ELR (cell line): ENCODE measurements at regions not wholly inside any gene's neighbourhood (a gene's known extent, or its start where the extent isn't known, plus 50 kb on each side); places are given as distances from the start of the nearest gene placed in this dataset.

Experiments
- DNase-seq: peaks from one replicate; pipeline ENCODE4 v3.0.0-alpha.2; 2015; ENCODE audit warnings: low read depth

- no peak for DNase-seq
These were observed 1532.3 kb downstream of the KCNT2 start for GRCh38 chr1:195075973-195076372.

DNA sequence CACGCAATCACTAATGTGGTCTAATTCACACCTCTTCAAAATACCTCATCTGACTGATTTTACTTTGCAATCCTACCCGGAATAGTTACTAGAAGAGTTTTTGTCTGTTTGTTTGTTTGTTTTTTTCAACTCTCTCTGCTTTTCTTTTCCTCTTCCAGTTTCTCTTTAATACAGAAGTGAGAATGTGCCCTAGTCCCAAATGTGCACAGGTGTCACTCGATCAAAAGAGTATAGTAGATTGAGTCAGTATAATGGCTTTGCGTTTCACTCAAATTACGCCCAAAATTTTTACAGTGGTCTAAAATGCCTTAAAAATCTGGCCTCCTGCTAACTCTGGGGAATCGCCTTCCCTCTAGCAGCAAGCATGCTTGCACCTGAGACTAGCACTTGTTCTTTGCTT, 1536.8 kb downstream of the KCNT2 start:
- no peak for DNase-seq

GRCh38 chr1:195065437-195065836, 1542.8 kb downstream of the KCNT2 start:
- DNase-seq, result no peak

DNA sequence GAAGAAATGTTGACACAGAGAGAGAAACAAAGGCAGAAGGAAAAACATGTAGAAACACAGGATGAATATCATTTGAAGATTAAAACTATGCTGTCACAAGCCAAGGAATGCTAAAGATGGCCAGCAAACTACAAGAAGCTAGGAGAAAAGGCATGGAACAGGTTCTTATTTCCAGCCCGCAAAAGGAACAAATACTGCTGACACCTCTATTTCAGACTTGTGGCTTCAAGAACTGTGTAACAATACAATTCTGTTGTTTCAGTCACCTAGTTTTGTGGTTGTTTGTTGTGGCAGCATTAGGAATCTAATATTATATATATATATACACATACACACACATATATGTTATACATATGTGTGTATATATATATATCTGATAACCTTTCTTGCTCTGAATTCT, 1543.9 kb downstream of the KCNT2 start:
- DNase-seq, result no peak

DNA sequence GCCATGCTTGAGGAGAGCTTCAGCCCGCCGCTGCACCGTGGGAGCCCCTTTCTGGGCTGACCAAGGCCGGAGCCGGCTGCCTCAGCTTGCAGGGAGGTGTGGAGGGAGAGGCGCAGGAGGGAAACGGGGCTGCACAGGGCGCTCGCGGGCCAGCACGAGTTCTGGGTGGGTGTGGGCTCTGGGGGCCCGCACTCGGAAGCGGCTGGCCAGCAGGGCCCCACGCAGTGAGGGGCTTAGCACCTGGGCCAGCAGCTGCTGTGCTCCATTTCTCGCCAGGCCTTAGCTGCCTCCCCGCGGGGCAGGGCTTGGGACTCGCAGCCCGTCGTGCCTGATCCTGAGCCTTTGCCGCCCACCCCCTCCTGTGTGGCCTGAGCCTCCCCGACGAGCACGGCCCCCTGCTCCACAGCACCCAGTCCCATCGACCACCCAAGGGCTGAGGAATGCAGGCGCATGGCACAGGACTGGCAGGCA, 1554.0 kb downstream of the KCNT2 start:
- no peak for DNase-seq

GRCh38 chr1:195053478-195053877, 1554.8 kb downstream of the KCNT2 start:
- DNase-seq, result peak; percentile 25

GRCh38 chr1:195047772-195048171, 1560.5 kb downstream of the KCNT2 start:
- no peak for DNase-seq

DNA sequence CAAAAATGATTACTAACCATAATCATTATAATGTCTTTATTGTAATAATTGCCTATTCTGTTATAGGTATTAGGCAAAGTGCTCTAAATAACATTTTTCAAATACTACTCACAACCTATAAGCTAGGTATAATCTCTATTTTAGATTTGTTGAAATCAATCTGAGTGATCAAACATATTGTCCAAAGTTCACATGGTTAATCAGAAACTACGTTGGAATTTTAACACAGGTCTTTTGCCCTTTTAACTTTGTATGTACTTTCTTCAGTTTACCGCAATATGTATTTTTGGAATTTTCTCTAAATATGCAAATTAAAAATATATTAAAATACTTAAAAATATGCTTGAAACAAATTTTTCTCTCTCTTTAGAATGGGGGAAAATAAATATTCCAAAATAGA, 1563.2 kb downstream of the KCNT2 start:
- no peak for DNase-seq

- no peak for DNase-seq
These were observed 1577.4 kb downstream of the KCNT2 start for GRCh38 chr1:195030793-195031192.

DNA sequence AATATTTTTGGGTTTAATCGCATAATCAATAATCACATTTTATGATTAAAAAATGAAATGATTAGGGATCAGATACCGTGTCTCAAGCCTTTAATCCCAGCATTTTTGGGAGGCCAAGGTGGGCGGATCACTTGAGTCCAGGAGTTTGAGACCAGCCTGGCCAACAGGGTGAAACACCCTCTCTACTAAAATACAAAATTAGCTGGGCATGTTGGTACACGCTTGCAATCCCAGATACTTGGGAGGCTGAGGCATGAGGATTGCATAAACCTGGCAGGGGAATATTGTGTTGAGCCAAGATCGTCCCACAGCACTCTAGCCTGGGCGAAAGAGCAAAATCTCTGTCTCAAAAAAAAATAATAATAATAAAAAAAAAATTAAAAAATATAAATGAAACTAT, 1581.4 kb downstream of the KCNT2 start:
- no peak for DNase-seq

DNA sequence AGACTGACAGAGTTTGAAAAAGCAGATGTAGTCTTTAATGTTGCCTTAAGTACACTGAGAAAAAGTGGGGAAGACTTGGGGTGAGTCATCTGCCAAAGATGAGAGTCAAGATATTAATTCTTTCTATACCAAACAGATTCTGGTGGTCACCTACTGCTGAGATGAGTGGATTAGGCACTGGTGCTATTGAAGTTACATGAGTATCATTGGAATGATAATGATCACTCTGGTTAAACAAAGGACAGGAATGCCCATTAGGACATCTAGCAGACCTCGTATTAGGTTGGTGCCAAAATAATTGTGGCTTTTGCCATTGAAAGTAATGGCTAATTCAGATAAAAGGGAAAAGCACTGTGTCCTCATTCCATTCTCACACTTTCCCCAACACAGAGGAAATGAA, 1588.9 kb downstream of the KCNT2 start:
- peak; percentile 24 for DNase-seq

- no peak for DNase-seq
These were observed 1595.2 kb downstream of the KCNT2 start for GRCh38 chr1:195012995-195013394.

DNA sequence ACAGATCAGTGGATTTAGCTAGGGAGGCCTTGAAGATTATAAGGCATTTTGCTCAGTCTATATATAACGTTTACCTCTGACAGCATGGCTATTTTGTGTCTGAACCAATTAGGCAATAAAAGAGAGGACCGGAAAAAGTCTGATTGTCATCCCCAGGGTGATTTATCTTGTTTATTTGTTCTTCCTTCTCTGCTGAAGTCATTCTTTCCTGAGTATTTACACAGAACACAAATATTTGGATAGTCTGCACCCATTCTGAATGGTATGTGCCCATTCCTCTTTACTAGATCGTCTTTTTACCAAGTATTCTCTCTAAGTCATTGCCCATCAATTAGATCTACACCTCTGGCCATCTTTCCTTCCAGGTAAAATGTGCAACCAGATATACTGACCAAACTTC, 1602.9 kb downstream of the KCNT2 start:
- no peak for DNase-seq

DNA sequence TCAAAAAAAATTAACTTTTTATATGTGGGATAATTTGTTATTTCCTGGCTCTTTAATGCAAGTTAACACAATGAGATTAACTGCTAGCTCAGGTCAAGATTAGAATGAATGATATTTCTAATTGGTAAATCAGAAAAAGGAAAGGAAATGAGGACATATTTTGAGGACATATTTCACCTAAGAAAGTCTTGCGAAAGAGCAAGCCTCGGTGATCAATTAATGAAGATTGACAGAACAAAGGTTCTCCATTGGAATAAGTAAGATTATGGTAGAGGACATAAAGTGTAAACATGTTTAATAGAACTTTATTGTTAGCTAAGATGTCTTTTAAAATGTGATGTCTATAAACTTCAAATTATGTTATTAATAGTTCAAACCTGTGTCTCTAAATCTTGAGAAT, 1617.8 kb downstream of the KCNT2 start:
- DNase-seq, result no peak

DNA sequence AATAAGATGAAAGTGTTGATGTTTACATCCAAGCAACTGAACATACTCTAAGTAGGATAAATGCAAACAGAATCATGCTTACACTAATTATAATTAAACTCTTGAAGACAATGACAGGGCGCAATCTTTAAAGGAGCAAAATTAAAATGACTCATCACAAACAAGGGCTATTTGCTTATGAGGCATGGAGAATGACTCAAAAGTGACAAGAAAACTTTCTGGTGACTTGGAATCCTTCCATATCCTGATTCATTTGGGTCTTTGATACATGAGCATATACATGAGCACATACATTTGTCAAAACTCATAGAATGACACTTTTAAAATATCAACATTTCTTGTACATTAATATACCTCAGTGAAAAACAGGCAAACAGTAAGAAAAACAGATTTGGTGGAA, 1632.3 kb downstream of the KCNT2 start:
- DNase-seq, result peak; percentile 90

DNA sequence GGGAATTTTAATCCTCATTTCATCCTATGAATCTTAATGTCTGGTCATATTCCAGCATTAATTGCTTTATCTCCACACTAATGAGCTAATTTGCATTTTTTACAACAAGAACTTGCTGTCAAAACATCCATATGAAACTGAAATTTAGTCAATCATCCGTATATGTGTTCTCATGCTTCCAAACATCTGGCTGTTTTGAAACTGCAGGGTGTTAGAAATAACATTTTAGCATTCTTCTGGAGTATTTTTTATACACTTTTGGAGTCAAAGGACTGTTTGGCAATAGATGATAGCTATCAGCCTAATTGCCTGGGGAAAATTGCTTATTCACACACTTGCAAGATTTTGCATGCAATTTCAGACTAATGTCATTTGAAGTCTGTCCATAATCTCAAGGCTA, 1639.3 kb downstream of the KCNT2 start:
- DNase-seq, result no peak

DNA sequence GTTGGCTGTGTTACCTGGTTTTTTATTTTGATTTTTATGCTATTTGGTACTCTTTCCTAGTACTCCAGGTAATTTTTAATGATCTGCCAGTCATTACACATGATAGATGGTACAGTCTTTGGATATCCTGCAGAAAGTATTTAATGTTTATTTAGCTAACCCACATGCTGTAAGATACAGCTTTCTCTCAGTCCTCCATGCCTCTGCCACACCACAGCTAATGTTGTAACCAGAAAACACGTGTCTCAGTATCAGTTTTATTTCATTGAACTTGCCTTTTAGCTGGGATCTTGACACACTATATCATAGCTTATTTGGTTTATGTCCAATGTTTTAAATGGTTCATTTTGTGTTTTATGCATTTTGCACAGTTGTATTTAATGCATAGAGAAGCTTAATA, 1648.4 kb downstream of the KCNT2 start:
- no peak for DNase-seq

DNA sequence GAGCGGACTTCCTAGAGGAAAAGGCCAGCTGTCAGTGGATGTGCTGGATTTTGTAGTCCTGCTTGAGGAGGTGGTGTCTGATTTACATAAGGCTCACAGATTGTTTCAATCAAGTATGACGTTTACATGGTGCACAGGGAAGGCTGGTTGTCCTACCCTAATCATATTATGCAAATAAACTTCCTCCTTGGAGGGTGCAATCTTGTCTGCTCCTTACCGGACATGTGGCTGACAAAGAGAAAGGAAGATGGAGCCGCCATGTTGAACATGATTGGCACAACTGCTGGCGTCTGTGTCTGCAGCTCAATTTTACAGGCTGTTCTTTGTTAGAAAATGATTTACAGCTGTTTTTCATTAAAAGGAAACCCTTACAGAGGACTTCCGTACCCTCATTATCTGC, 1656.1 kb downstream of the KCNT2 start:
- no peak for DNase-seq

- DNase-seq, result peak; percentile 14
These were observed 1657.7 kb downstream of the KCNT2 start for GRCh38 chr1:194950584-194950983.

- DNase-seq, result no peak
These were observed 1667.8 kb downstream of the KCNT2 start for GRCh38 chr1:194940336-194941030.

- no peak for DNase-seq
These were observed 1672.4 kb downstream of the KCNT2 start for GRCh38 chr1:194935864-194936263.

DNA sequence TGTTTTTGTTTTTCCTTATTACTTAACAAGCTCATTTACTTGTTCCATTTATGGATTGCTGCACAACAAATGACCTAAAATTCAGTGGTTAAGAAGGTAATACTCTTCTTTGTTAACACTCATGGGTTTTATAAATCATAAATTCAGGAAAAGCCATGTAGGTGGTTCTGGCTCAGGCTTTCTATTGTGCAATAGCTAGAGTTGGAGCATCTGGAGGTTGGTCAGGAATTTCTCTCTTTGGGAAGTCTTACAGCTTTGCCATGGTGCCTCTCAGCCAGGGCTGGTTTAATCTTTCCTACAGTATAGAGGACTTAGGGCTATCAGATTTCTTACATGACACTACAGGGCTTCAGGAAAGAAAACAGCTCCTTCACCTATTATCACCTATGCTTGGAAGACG, 1677.1 kb downstream of the KCNT2 start:
- no peak for DNase-seq

DNA sequence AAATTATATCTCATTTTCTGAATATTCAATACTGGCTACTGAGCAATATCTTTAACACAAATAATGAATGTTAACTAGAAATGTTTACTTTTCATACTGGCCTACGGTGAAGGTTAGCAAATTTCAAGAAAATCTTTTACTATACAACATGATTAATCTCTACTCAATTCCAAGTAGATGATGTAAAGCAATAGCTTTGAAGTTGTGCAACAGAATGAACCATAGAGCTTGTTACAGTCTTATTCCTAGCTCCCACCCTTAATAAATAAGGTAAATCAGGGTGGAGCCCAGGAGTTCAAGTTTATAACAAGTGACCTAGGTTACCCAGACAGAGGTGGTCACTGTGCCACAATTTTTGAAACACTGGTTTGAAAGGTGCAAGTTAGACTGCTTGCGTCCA, 1678.1 kb downstream of the KCNT2 start:
- DNase-seq, result no peak

DNA sequence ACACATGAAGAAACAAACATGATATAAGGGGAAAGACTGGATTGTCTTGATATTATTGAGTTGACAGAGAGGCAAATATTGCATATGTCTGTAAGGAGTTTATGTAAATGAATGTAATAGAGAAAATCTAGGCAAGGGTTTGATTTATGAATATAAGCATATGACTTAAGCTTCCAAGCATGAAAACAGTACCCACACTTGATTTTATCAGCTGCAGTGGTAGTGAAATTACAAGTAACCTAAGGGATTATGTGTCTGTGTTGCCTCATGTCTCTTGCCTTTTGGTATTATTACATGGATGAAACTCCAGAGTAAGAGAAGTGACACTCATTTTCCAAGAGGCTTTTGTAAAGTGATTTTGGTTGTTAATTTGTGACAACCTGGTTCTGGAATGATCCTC, 1678.9 kb downstream of the KCNT2 start:
- peak; percentile 20 for DNase-seq

DNA sequence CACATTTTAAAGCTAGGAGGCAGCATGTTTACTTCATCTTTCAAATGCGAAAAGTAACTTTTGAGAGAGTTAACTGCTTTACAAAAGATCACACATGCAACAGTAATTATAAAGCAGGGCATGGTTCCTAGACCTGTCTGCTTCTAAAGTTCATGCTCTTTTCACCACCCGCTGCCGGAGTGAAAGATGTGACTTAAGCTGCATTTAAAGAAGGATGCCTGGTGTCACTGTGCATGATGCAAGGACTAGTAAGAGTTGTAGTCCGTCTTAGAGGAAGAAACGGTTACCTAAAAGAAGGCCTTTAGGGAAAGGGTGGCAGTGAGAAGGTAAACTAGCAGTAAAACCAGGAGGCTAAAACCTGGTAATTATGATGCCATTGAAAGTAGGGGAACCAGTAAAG, 1689.1 kb downstream of the KCNT2 start:
- no peak for DNase-seq
